ENCODE measurements at regions not wholly inside any gene's neighbourhood (a gene's known extent, or its start where the extent isn't known, plus 50 kb on each side); places are given as distances from the start of the nearest gene placed in this dataset.

DNA sequence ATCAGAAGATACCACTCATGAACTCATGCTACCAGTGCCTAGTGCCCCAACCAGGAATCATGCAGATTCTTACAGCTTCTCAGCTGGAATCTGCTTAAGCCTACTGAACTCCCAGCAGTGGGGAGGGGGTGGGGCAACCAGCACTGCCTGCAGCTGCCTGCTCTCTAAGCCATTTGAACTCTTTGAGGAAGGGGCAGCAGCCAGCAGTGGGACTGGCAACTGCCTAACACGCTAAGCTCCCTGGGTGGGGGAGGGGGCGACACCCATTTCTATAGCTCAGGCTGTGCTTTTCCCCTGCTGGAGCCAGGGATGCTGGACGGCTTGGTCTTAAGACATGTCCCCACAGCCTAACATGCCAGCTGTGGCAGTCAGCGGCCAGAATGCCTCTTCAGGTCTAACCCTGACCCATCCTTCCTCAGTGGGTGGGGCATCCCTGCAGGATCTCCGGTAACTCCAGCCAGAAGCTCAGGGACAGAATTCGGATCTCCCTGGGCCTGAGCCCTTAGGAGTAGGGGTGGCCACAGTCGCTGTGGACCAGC is 889.7 kb downstream of the CDH9 start:
- intact Hi-C loops (cut with DNase I): no loop called here
- no peak overlapping the region for H3K27ac ChIP-seq (ENCODE audit: low read depth in 1 of 2, low read length in 2 of 2)

GRCh38 chr5:26143259-26143658 is 895.1 kb downstream of the CDH9 start:
- 60 to 64% methylated on average over 2 of the region's 2 CpGs for WGBS, 2 donors
- intact Hi-C loops (cut with DNase I): no loop called here
- ATAC-seq (ENCODE audit: low FRiP score): no peak
- DNase-seq: no peak
- Histone ChIP-seq H3K27ac (ENCODE audit: low read depth in 1 of 2, low read length in 2 of 2) (no peak overlapping the region), H3K27me3 (ENCODE audit: control insufficient read depth in 1 of 2, insufficient read depth in 2 of 2, low read length in 1 of 2) (no peaks in the 10 kb centered on the region), H3K36me3 (ENCODE audit: control insufficient read depth in 1 of 2, insufficient read depth in 2 of 2, low read length in 1 of 2) (no peaks in the 10 kb centered on the region), H3K4me3 (ENCODE audit: low read length in 2 of 2) (no peak overlapping the region), H3K9me3 (ENCODE audit: control insufficient read depth, low read length) (no peaks in the 10 kb centered on the region), H3K4me1 (ENCODE audit: control insufficient read depth in 1 of 2, insufficient read depth in 2 of 2, low read length in 2 of 2) (no peaks in the 10 kb centered on the region)

More for the DNA sequence above, 889.7 kb downstream of the CDH9 start:
- Histone ChIP-seq H3K4me1 (ENCODE audit: control insufficient read depth in 1 of 2, insufficient read depth in 2 of 2, low read length in 2 of 2) (no peaks in the 10 kb centered on the region), H3K36me3 (ENCODE audit: control insufficient read depth in 1 of 2, insufficient read depth in 2 of 2, low read length in 1 of 2) (no peaks in the 10 kb centered on the region), H3K9me3 (ENCODE audit: control insufficient read depth, low read length) (no peaks in the 10 kb centered on the region), H3K27me3 (ENCODE audit: control insufficient read depth in 1 of 2, insufficient read depth in 2 of 2, low read length in 1 of 2) (no peaks in the 10 kb centered on the region), H3K4me3 (ENCODE audit: low read length in 2 of 2) (no peak overlapping the region)
- DNase-seq (no peak), ATAC-seq (ENCODE audit: low FRiP score) (no peak)
- 80 to 82% methylated on average over 7 of the region's 7 CpGs for WGBS, 2 donors

DNA sequence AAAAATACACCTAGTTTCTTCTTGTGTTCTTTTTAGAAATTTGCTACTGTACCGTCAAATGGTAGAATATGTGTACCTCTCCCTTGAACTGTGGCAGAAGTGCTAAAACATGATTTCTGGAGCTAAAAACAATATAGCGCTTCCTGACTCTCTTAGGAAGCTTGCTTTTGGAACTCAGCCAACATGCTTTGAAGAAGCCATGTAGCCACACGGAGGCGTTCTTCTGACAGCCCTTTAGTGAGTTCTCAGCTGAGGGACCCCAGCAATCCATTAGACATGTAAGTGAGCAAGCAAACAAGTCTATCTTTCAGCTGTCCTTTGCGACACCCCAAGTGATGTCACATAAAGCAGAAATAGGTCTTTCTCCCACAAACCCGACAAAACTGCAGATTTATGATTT is 917.0 kb downstream of the CDH9 start:
- no peak for DNase-seq
- WGBS, 2 donors: 4 to 21% methylated on average over 6 of the region's 6 CpGs
- Histone ChIP-seq H3K36me3 (ENCODE audit: control insufficient read depth in 1 of 2, insufficient read depth in 2 of 2, low read length in 1 of 2) (no peaks in the 10 kb centered on the region), H3K9me3 (ENCODE audit: control insufficient read depth, low read length) (no peaks in the 10 kb centered on the region), H3K4me3 (ENCODE audit: low read length in 2 of 2) (no peak overlapping the region), H3K27ac (ENCODE audit: low read depth in 1 of 2, low read length in 2 of 2) (no peak overlapping the region), H3K4me1 (ENCODE audit: control insufficient read depth in 1 of 2, insufficient read depth in 2 of 2, low read length in 2 of 2) (no peaks in the 10 kb centered on the region), H3K27me3 (ENCODE audit: control insufficient read depth in 1 of 2, insufficient read depth in 2 of 2, low read length in 1 of 2) (no peaks in the 10 kb centered on the region)
- intact Hi-C loops (cut with DNase I): no loop called here
- no peak for ATAC-seq (ENCODE audit: low FRiP score)

GRCh38 chr5:26104175-26104574 is 934.2 kb downstream of the CDH9 start:
- Histone ChIP-seq H3K27me3 (ENCODE audit: control insufficient read depth in 1 of 2, insufficient read depth in 2 of 2, low read length in 1 of 2) (no peaks in the 10 kb centered on the region), H3K27ac (ENCODE audit: low read depth in 1 of 2, low read length in 2 of 2) (no peak overlapping the region), H3K4me1 (ENCODE audit: control insufficient read depth in 1 of 2, insufficient read depth in 2 of 2, low read length in 2 of 2) (no peaks in the 10 kb centered on the region), H3K36me3 (ENCODE audit: control insufficient read depth in 1 of 2, insufficient read depth in 2 of 2, low read length in 1 of 2) (no peaks in the 10 kb centered on the region), H3K4me3 (ENCODE audit: low read length in 2 of 2) (no peak overlapping the region), H3K9me3 (ENCODE audit: control insufficient read depth, low read length) (no peaks in the 10 kb centered on the region)
- ATAC-seq (ENCODE audit: low FRiP score) (no peak), DNase-seq (no peak)
- 71 to 75% methylated on average over 2 of the region's 2 CpGs for WGBS, 2 donors
- intact Hi-C loops (cut with DNase I): no loop called here

- 77 to 83% methylated on average over 1 of the region's 1 CpG for WGBS, 2 donors
- Histone ChIP-seq H3K4me3 (ENCODE audit: low read length in 2 of 2) (no peak overlapping the region), H3K9me3 (ENCODE audit: control insufficient read depth, low read length) (no peaks in the 10 kb centered on the region), H3K27ac (ENCODE audit: low read depth in 1 of 2, low read length in 2 of 2) (no peak overlapping the region), H3K27me3 (ENCODE audit: control insufficient read depth in 1 of 2, insufficient read depth in 2 of 2, low read length in 1 of 2) (no peaks in the 10 kb centered on the region), H3K4me1 (ENCODE audit: control insufficient read depth in 1 of 2, insufficient read depth in 2 of 2, low read length in 2 of 2) (no peaks in the 10 kb centered on the region), H3K36me3 (ENCODE audit: control insufficient read depth in 1 of 2, insufficient read depth in 2 of 2, low read length in 1 of 2) (no peaks in the 10 kb centered on the region)
- ATAC-seq (ENCODE audit: low FRiP score) (no peak), DNase-seq (no peak)
- intact Hi-C loops (cut with DNase I): no loop called here
Observed at GRCh38 chr5:26060212-26060611, 978.2 kb downstream of the CDH9 start.

GRCh38 chr5:26054594-26054993 is 983.8 kb downstream of the CDH9 start:
- DNase-seq: no peak
- no peaks in the 10 kb centered on the region for H3K27me3 ChIP-seq (ENCODE audit: control insufficient read depth in 1 of 2, insufficient read depth in 2 of 2, low read length in 1 of 2)
- peaks cover 1% of the 10 kb centered on the region for H3K9me3 ChIP-seq (ENCODE audit: control insufficient read depth, low read length)
- intact Hi-C loops (cut with DNase I): no loop called here
- WGBS, 2 donors: 56 to 75% methylated on average over 1 of the region's 1 CpG
- no peak overlapping the region for H3K27ac ChIP-seq (ENCODE audit: low read depth in 1 of 2, low read length in 2 of 2)
- H3K4me3 ChIP-seq (ENCODE audit: low read length in 2 of 2): no peak overlapping the region
- no peaks in the 10 kb centered on the region for H3K36me3 ChIP-seq (ENCODE audit: control insufficient read depth in 1 of 2, insufficient read depth in 2 of 2, low read length in 1 of 2)
- H3K4me1 ChIP-seq (ENCODE audit: control insufficient read depth in 1 of 2, insufficient read depth in 2 of 2, low read length in 2 of 2): no peaks in the 10 kb centered on the region
- no peak for ATAC-seq (ENCODE audit: low FRiP score)

GRCh38 chr5:26034813-26035212 is 1003.6 kb downstream of the CDH9 start:
- H3K36me3 ChIP-seq (ENCODE audit: control insufficient read depth in 1 of 2, insufficient read depth in 2 of 2, low read length in 1 of 2): no peaks in the 10 kb centered on the region
- intact Hi-C loops (cut with DNase I): no loop called here
- 90 to 94% methylated on average over 2 of the region's 2 CpGs for WGBS, 2 donors
- no peak for ATAC-seq (ENCODE audit: low FRiP score)
- no peak overlapping the region for H3K4me3 ChIP-seq (ENCODE audit: low read length in 2 of 2)
- H3K9me3 ChIP-seq (ENCODE audit: control insufficient read depth, low read length): peaks cover 2% of the 10 kb centered on the region
- H3K27me3 ChIP-seq (ENCODE audit: control insufficient read depth in 1 of 2, insufficient read depth in 2 of 2, low read length in 1 of 2): no peaks in the 10 kb centered on the region
- DNase-seq: no peak
- H3K27ac ChIP-seq (ENCODE audit: low read depth in 1 of 2, low read length in 2 of 2): no peak overlapping the region
- H3K4me1 ChIP-seq (ENCODE audit: control insufficient read depth in 1 of 2, insufficient read depth in 2 of 2, low read length in 2 of 2): no peaks in the 10 kb centered on the region

DNA sequence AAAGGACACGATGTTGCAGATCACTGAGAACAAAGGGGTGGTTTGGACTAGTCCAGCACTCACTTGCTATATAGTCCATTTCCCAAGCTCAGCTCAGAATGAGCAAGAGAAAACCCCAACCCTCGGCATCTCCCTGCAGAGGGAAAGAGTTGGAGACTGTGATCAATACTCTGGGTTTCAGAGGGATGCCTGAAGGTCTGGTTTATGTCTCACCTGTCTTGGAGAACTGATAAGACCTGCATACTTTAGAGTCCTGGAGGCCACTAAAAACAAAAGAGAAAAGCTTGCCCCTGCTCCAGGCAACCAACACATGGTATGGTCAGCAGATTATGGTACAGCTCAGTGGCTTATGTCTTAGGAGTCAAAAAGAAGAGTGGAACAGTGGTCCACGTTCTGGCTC is 1006.9 kb downstream of the CDH9 start:
- intact Hi-C loops (cut with DNase I): no loop called here
- 49 to 59% methylated on average over 3 of the region's 3 CpGs for whole genome bisulfite sequencing, 2 donors
- Histone ChIP-seq H3K4me1 (ENCODE audit: control insufficient read depth in 1 of 2, insufficient read depth in 2 of 2, low read length in 2 of 2) (no peaks in the 10 kb centered on the region), H3K27me3 (ENCODE audit: control insufficient read depth in 1 of 2, insufficient read depth in 2 of 2, low read length in 1 of 2) (no peaks in the 10 kb centered on the region), H3K4me3 (ENCODE audit: low read length in 2 of 2) (no peak overlapping the region), H3K27ac (ENCODE audit: low read depth in 1 of 2, low read length in 2 of 2) (no peak overlapping the region), H3K9me3 (ENCODE audit: control insufficient read depth, low read length) (peaks cover 2% of the 10 kb centered on the region), H3K36me3 (ENCODE audit: control insufficient read depth in 1 of 2, insufficient read depth in 2 of 2, low read length in 1 of 2) (no peaks in the 10 kb centered on the region)
- ATAC-seq (ENCODE audit: low FRiP score) (no peak), DNase-seq (no peak)

DNA sequence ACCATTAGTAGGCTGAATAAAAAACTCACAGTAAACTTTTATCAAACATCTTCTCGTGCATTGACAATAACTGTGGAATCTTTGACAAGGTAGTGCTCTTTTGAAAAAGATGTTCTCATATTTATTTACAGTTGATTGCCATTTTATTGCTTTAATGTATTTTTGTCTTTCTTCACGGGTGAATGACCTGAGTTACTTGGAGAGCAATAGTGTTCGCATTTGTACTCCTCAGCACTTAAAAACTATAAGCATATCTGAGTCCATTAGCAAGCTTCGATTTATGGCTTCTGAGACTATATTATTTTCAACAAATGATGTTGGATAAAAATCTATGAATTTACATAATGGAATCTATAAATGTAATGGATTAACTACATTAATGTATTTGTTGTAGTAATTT is 1012.3 kb downstream of the CDH9 start:
- H3K9me3 ChIP-seq (ENCODE audit: control insufficient read depth, low read length): peaks cover 2% of the 10 kb centered on the region
- WGBS, 2 donors: 66 to 71% methylated on average over 4 of the region's 4 CpGs
- ATAC-seq (ENCODE audit: low FRiP score): no peak
- intact Hi-C loops (cut with DNase I): no loop called here
- H3K4me3 ChIP-seq (ENCODE audit: low read length in 2 of 2): no peak overlapping the region
- H3K4me1 ChIP-seq (ENCODE audit: control insufficient read depth in 1 of 2, insufficient read depth in 2 of 2, low read length in 2 of 2): no peaks in the 10 kb centered on the region
- H3K27ac ChIP-seq (ENCODE audit: low read depth in 1 of 2, low read length in 2 of 2): no peak overlapping the region
- DNase-seq: no peak
- no peaks in the 10 kb centered on the region for H3K27me3 ChIP-seq (ENCODE audit: control insufficient read depth in 1 of 2, insufficient read depth in 2 of 2, low read length in 1 of 2)
- no peaks in the 10 kb centered on the region for H3K36me3 ChIP-seq (ENCODE audit: control insufficient read depth in 1 of 2, insufficient read depth in 2 of 2, low read length in 1 of 2)

Measured in aorta (tissue), 5 donors.